Gastrocnemius medialis (tissue), 4 donors: ENCODE measurements at regions not wholly inside any gene's neighbourhood (a gene's known extent, or its start where the extent isn't known, plus 50 kb on each side); places are given as distances from the start of the nearest gene placed in this dataset.

ENCODE experiments used
- ATAC-seq, 2 donors: fragments of 150-250 bp; one replicate each; pipeline ENCODE4 v1.9.1; 2016
- DNase-seq, 2 donors: peaks; one replicate each; pipeline ENCODE4 v3.0.0-alpha.2; 2019
- H3K27ac ChIP-seq, 4 donors: fragments of 200-600 bp; sonication (generic); 1 replicate in 1 of 4; 2 replicates in 3 of 4; pipeline ENCODE4 v1.5.1; 2016 to 2018; ENCODE audit warnings: mild to moderate bottlenecking in 2 of 4, moderate library complexity in 1 of 4
- H3K27me3 ChIP-seq, 3 donors: fragments of 200-600 bp; sonication (generic) in 2 of 3; 1 replicate in 1 of 3; 2 replicates in 2 of 3; pipeline versions ENCODE4 v1.5.1 to v1.6.0; 2016 to 2019; ENCODE audit warnings: mild to moderate bottlenecking in 1 of 3, moderate library complexity in 1 of 3
- H3K36me3 ChIP-seq, 2 donors: fragments of 200-600 bp; sonication (generic) in 1 of 2; one replicate each; pipeline ENCODE4 v1.5.1; 2017 to 2018
- H3K4me1 ChIP-seq, 2 donors: fragments of 200-600 bp; sonication (generic) in 1 of 2; one replicate each; pipeline ENCODE4 v1.5.1; 2016 to 2017; ENCODE audit warnings: mild to moderate bottlenecking in 2 of 2
- H3K4me3 ChIP-seq, 4 donors: fragments of 200-600 bp; sonication (generic) in 3 of 4; 1 replicate in 1 of 4; 2 replicates in 3 of 4; pipeline ENCODE4 v1.5.1; 2016 to 2019; ENCODE audit warnings: mild to moderate bottlenecking in 2 of 4
- H3K9me3 ChIP-seq, 3 donors: fragments of 200-600 bp; sonication (generic) in 2 of 3; 1 replicate in 1 of 3; 2 replicates in 2 of 3; pipeline ENCODE4 v1.5.1; 2016 to 2019
- POLR2A ChIP-seq, 2 donors: fragments of 450-650 bp; IDR thresholded peaks; one replicate each; pipeline ENCODE4 v1.6.1; 2017; ENCODE audit warnings: antibody characterized with exemption in 2 of 2, mild to moderate bottlenecking in 2 of 2, moderate library complexity in 2 of 2
- in situ Hi-C, 4 donors: fragments of 200-750 bp; cut with MboI; loops; one replicate each; pipeline versions ENCODE4 v1.15.0 to v1.8.0; 2017; ENCODE audit warnings: low sequenced_read_pairs in 4 of 4
- intact Hi-C: fragments of 100-400 bp; cut with DNase I; formaldehyde crosslinking; loops from one replicate; pipeline ENCODE4 v1.15.1; 2023; ENCODE audit warnings: low total_unique reads
- TF ChIP-seq, protein P1 (sequence below), 5 experiments: fragments of 450-650 bp in 3 of 5; fragments of 200-600 bp in 2 of 5; sonication (generic) in 2 of 5; IDR thresholded peaks in 4 of 5; conservative IDR thresholded peaks in 1 of 5; 1 replicate in 4 of 5; 2 replicates in 1 of 5; pipeline ENCODE4 v1.5.1; 2016 to 2019; ENCODE audit warnings: antibody characterized with exemption in 5 of 5, mild to moderate bottlenecking in 3 of 5, moderate library complexity in 3 of 5

DNA sequence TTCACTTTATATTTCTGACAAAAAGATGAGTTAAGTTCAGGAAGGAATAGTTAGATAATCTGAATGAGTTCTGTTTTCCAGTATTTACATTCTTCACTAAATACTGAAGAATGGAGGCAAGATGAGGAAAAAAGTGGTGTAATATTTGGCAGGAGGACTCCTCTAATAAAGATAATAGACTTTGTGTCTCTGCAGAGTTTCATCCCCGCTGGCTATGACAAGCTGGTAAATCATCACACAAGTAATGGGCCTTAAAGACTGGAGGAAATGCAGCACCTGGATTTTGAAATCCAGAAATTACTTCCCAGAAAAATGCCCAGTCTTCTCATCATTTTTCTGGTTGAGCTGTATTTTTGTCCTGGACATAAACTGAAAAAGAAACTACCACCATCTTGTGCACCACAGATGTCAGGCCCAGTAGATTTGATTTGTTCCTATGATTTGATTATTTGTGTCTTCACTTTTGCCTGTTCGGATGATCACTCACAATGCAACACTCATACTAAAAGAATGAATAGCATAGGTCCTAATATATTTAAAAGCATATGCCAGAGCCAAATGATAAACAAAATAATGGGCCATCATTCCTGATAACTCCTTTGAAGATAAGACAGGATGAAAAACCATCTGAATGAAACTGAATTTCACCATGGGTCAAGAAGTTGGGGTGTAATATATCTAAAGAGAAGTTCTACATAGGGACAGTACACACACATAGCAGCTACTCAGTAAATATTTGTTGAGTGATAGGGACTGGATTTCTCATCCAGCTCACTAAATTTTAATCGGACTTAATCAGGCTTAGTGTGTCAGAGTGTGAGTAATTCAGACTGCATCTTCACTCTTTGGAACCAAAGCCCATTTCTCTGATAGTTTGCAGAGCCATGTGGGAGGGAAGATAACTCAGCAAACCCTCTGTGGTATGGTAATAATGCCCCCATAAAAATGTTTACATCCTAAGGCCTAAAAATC lies 200.5 kb downstream of the HINT1 start:
- ATAC-seq: no peak
- no peaks in the 10 kb centered on the region for H3K9me3 ChIP-seq
- intact Hi-C loops (no loop called here), in situ Hi-C loops (no loop called here)
- H3K4me3 ChIP-seq: no peak overlapping the region
- DNase-seq: no peak
- H3K4me1 ChIP-seq: no peaks in the 10 kb centered on the region
- no peaks in the 10 kb centered on the region for H3K27me3 ChIP-seq
- no peaks in the 10 kb centered on the region for H3K36me3 ChIP-seq
- TF ChIP-seq POLR2A (IDR thresholded peaks at IDR 0.05): no peak
- TF ChIP-seq, protein P1, sequence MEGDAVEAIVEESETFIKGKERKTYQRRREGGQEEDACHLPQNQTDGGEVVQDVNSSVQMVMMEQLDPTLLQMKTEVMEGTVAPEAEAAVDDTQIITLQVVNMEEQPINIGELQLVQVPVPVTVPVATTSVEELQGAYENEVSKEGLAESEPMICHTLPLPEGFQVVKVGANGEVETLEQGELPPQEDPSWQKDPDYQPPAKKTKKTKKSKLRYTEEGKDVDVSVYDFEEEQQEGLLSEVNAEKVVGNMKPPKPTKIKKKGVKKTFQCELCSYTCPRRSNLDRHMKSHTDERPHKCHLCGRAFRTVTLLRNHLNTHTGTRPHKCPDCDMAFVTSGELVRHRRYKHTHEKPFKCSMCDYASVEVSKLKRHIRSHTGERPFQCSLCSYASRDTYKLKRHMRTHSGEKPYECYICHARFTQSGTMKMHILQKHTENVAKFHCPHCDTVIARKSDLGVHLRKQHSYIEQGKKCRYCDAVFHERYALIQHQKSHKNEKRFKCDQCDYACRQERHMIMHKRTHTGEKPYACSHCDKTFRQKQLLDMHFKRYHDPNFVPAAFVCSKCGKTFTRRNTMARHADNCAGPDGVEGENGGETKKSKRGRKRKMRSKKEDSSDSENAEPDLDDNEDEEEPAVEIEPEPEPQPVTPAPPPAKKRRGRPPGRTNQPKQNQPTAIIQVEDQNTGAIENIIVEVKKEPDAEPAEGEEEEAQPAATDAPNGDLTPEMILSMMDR (IDR thresholded peaks at IDR 0.05 in 4 of 5, conservative IDR thresholded peaks at IDR 0.05 in 1 of 5): no peak
- no peak overlapping the region for H3K27ac ChIP-seq

DNA sequence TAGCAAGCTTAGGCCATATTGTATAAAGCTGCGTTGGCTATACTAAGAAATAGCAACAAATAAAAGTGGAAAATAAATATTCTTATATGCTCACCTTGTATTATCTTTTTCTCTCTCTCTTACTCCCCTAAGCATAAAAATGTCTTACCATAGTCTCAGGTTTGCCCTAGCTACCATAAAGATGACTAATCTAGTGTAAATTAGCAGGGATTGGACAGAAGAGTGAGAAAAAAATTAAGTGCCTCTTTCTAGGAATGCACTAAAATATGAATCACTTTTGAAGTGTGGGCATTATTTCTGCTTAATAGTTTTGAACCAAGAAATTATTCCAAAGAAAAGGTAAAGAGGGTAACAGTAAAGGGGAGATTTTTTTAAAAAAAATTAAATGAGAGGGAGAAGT lies 201.3 kb downstream of the HINT1 start:
- H3K27ac ChIP-seq: no peak overlapping the region
- intact Hi-C loops (no loop called here), in situ Hi-C loops (no loop called here)
- no peak for ATAC-seq
- no peaks in the 10 kb centered on the region for H3K9me3 ChIP-seq
- no peaks in the 10 kb centered on the region for H3K36me3 ChIP-seq
- H3K27me3 ChIP-seq: no peaks in the 10 kb centered on the region
- H3K4me1 ChIP-seq: no peaks in the 10 kb centered on the region
- H3K4me3 ChIP-seq: no peak overlapping the region
- no peak for TF ChIP-seq POLR2A (IDR thresholded peaks at IDR 0.05)
- TF ChIP-seq, protein P1 (IDR thresholded peaks at IDR 0.05 in 4 of 5, conservative IDR thresholded peaks at IDR 0.05 in 1 of 5): no peak
- DNase-seq: no peak

DNA sequence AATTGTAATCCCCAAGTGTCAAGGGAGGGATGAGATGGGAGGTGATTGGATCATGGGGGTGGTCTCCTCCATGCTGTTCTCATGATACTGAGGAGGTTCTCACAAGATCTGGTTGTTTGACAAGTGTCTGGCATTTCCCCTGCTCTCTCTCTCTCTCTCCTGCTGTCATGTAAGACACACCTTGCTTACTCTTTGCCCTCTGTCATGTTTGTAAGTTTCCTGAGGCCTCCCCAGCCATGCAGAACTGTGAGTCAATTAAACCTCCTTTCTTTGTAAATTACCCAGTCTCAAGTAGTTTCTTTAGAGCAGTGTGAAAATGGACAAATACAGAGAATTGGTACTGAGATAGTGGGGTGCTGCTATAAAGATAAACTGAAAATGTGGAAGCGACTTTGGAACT lies 207.9 kb downstream of the HINT1 start:
- ATAC-seq (no peak), DNase-seq (no peak)
- Histone ChIP-seq H3K27ac (no peak overlapping the region), H3K27me3 (no peaks in the 10 kb centered on the region), H3K36me3 (no peaks in the 10 kb centered on the region), H3K4me3 (no peak overlapping the region), H3K4me1 (no peaks in the 10 kb centered on the region), H3K9me3 (no peaks in the 10 kb centered on the region)
- TF ChIP-seq POLR2A (IDR thresholded peaks at IDR 0.05): no peak
- TF ChIP-seq, protein P1 (IDR thresholded peaks at IDR 0.05 in 4 of 5, conservative IDR thresholded peaks at IDR 0.05 in 1 of 5): no peak
- in situ Hi-C loops (no loop called here), intact Hi-C loops (no loop called here)

DNA sequence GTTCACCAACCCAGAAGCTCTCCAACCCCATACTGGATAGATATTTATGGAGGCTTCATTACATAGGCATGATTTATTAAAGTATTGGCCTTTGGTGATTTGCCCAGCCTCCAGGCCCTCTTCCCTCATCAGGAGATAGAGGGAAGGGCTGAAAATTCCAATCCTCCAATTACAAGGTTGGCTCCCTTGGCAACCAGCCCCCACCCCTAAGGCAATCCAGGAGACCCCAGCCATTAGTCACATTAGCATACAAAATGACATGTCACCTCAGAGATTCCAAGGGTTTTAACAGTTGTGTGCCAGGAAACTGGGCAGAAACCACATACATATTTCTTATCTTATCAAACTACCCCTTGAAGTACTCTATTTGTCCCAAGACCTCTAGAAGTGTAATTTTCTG lies 210.0 kb downstream of the HINT1 start:
- TF ChIP-seq, protein P1 (IDR thresholded peaks at IDR 0.05 in 4 of 5, conservative IDR thresholded peaks at IDR 0.05 in 1 of 5): no peak
- TF ChIP-seq POLR2A (IDR thresholded peaks at IDR 0.05): no peak
- Histone ChIP-seq H3K9me3 (no peaks in the 10 kb centered on the region), H3K27ac (no peak overlapping the region), H3K27me3 (no peaks in the 10 kb centered on the region), H3K4me1 (no peaks in the 10 kb centered on the region), H3K36me3 (no peaks in the 10 kb centered on the region), H3K4me3 (no peak overlapping the region)
- DNase-seq (no peak), ATAC-seq (no peak)
- intact Hi-C loops (no loop called here), in situ Hi-C loops (no loop called here)
